PC-9 (cell line): ENCODE measurements at regions not wholly inside any gene's neighbourhood (a gene's known extent, or its start where the extent isn't known, plus 50 kb on each side); places are given as distances from the start of the nearest gene placed in this dataset.

ENCODE experiments used
- BruUV-seq: library from RNA; stranded (reverse); fragments of 400-500 nt; replicated peaks from 2 replicates; lab custom pipeline; 2021; lab: Mats Ljungman, UMichigan
- CTCF ChIA-PET: fragments of 300-600 bp; sonication (Branson Sonifier 250); formaldehyde crosslinking; loops from one replicate; lab custom pipeline; 2022; ENCODE audit warnings: antibody characterized with exemption; lab: Charles Lee
- POLR2A ChIA-PET: fragments of 300-600 bp; sonication (Branson Sonifier 250); formaldehyde crosslinking; loops from one replicate; lab custom pipeline; 2022; ENCODE audit warnings: antibody characterized with exemption; ENCODE audit not compliant: unreplicated experiment; lab: Charles Lee
- DNase-seq, 2 experiments: peaks; one replicate each; pipeline versions ENCODE4 v3.0.0 to v3.0.0-alpha.2; 2015 to 2022; ENCODE audit warnings: mixed read lengths in 1 of 2
- H2AFZ ChIP-seq: fragments of 200-600 bp; sonication (generic); 2 replicates; pipeline ENCODE4 v1.8.1; 2017; ENCODE audit warnings: antibody characterized with exemption
- H3F3A ChIP-seq: fragments of 200-600 bp; sonication (generic); 2 replicates; pipeline ENCODE4 v1.8.1; 2017; ENCODE audit warnings: antibody characterized with exemption, mild to moderate bottlenecking, low read depth; ENCODE audit not compliant: insufficient read depth
- H3K27ac ChIP-seq: fragments of 200-600 bp; sonication (generic); 2 replicates; pipeline ENCODE4 v1.6.1; 2016; ENCODE audit warnings: mixed run types
- H3K27me3 ChIP-seq: fragments of 200-600 bp; sonication (generic); 2 replicates; pipeline ENCODE4 v1.6.1; 2016; ENCODE audit warnings: low read depth, mixed run types; ENCODE audit not compliant: insufficient read depth
- H3K36me3 ChIP-seq: fragments of 200-600 bp; sonication (generic); 2 replicates; pipeline ENCODE4 v1.6.1; 2016; ENCODE audit warnings: low read depth, mixed run types
- H3K4me1 ChIP-seq: fragments of 200-600 bp; sonication (generic); replicated peaks from 2 replicates; pipeline ENCODE4 v1.6.1; 2016; ENCODE audit warnings: mixed run types; ENCODE audit not compliant: insufficient read depth
- H3K4me2 ChIP-seq: fragments of 200-600 bp; sonication (generic); 2 replicates; pipeline ENCODE4 v1.6.1; 2017; ENCODE audit warnings: mixed run types
- H3K4me3 ChIP-seq: fragments of 200-600 bp; sonication (generic); 2 replicates; pipeline ENCODE4 v1.6.1; 2016; ENCODE audit warnings: mixed run types
- H3K79me2 ChIP-seq: fragments of 200-600 bp; sonication (generic); 2 replicates; pipeline ENCODE4 v1.6.1; 2017; ENCODE audit warnings: low read depth, mixed run types
- H3K9me2 ChIP-seq: fragments of 200-600 bp; sonication (generic); 2 replicates; pipeline ENCODE4 v1.8.1; 2017; ENCODE audit warnings: mild to moderate bottlenecking; ENCODE audit not compliant: insufficient read depth
- H3K9me3 ChIP-seq: fragments of 200-600 bp; sonication (generic); 2 replicates; pipeline ENCODE4 v1.8.1; 2016; ENCODE audit warnings: low read depth; ENCODE audit not compliant: insufficient read depth
- H4K20me1 ChIP-seq: fragments of 200-600 bp; sonication (generic); 2 replicates; pipeline ENCODE4 v1.8.1; 2017; ENCODE audit not compliant: insufficient read depth
- EZH2 ChIP-seq: fragments of 200-600 bp; sonication (generic); IDR thresholded peaks from 2 replicates; pipeline ENCODE4 v1.8.0; 2017; ENCODE audit warnings: antibody characterized with exemption, low read depth
- intact Hi-C: fragments of 100-400 bp; cut with micrococcal nuclease; formaldehyde crosslinking; loops from one replicate; pipeline ENCODE4 v1.10.0; 2022; ENCODE audit not compliant: unreplicated experiment
- TF ChIP-seq, protein P1 (sequence below): fragments of 200-600 bp; sonication (generic); conservative IDR thresholded peaks from 2 replicates; pipeline ENCODE4 v1.6.1; 2017; ENCODE audit warnings: mixed run types, antibody characterized with exemption, mild to moderate bottlenecking, moderate library complexity

DNA sequence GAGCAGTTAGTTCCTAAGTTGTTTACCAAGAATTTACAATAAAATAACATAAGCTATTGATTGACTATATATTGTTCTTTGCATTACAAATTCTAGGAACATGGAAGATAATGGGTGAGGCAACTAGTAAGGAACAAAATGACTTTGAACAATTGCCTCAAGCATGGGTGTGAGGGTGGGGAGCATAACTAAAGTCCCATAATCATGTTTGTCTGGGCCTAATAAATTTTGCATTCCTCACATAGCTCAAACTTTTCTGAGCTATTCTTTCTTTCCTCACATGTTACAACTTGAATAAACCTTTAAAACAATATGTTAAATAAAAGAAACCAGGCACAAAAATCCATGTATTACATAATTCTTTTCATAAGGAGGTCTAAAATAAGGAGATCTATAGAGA lies 1066.1 kb downstream of the NR2F1-AS1 start:
- H3K36me3 ChIP-seq, result no peaks in the 10 kb centered on the region
- no peaks in the 10 kb centered on the region for H4K20me1 ChIP-seq
- H3K4me1 ChIP-seq, result no peaks in the 10 kb centered on the region
- H3K79me2 ChIP-seq, result no peaks in the 10 kb centered on the region
- no peak overlapping the region for H3K4me3 ChIP-seq
- ChIA-PET POLR2A (no interaction called here), CTCF (no interaction called here)
- TF ChIP-seq, protein P1, sequence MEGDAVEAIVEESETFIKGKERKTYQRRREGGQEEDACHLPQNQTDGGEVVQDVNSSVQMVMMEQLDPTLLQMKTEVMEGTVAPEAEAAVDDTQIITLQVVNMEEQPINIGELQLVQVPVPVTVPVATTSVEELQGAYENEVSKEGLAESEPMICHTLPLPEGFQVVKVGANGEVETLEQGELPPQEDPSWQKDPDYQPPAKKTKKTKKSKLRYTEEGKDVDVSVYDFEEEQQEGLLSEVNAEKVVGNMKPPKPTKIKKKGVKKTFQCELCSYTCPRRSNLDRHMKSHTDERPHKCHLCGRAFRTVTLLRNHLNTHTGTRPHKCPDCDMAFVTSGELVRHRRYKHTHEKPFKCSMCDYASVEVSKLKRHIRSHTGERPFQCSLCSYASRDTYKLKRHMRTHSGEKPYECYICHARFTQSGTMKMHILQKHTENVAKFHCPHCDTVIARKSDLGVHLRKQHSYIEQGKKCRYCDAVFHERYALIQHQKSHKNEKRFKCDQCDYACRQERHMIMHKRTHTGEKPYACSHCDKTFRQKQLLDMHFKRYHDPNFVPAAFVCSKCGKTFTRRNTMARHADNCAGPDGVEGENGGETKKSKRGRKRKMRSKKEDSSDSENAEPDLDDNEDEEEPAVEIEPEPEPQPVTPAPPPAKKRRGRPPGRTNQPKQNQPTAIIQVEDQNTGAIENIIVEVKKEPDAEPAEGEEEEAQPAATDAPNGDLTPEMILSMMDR, result no peak
- TF ChIP-seq EZH2, result no peak
- DNase-seq, result no peak
- H3K27ac ChIP-seq, result no peak overlapping the region
- H3K9me3 ChIP-seq, result peaks cover 41% of the 10 kb centered on the region
- BruUV-seq, result no TSS peak
- H3K27me3 ChIP-seq, result no peaks in the 10 kb centered on the region
- H3F3A ChIP-seq, result no peaks in the 10 kb centered on the region
- intact Hi-C loops, result no loop called here
- no peaks in the 10 kb centered on the region for H3K9me2 ChIP-seq
- H2AFZ ChIP-seq, result no peak overlapping the region
- H3K4me2 ChIP-seq, result no peak overlapping the region

DNA sequence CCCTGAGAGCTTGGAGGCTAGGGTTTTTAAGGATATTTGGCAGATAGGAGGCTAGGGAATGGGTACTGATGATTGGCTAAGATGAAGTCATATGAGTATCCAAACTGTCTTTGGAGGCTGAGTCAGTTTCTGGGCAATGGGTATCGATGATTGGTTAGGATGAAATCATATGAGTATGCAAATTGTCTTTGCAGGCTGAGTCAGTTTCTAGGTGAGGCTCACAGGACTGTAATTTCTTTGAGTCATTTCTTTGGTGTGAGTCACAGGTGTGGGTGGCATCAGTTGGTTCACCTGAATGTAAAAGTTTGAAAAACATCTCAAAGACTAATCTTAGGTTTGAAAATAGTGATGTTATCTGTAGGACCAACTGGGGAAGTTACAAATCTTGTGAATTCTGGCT lies 1068.0 kb downstream of the NR2F1-AS1 start:
- Histone ChIP-seq H2AFZ (no peak overlapping the region), H3K4me3 (no peak overlapping the region), H3F3A (no peaks in the 10 kb centered on the region), H3K9me3 (peaks cover 34% of the 10 kb centered on the region), H3K27ac (no peak overlapping the region), H3K4me2 (no peak overlapping the region), H3K4me1 (no peaks in the 10 kb centered on the region), H3K9me2 (no peaks in the 10 kb centered on the region), H3K36me3 (no peaks in the 10 kb centered on the region), H3K79me2 (no peaks in the 10 kb centered on the region), H3K27me3 (no peaks in the 10 kb centered on the region), H4K20me1 (no peaks in the 10 kb centered on the region)
- ChIA-PET POLR2A (no interaction called here), CTCF (no interaction called here)
- TF ChIP-seq, protein P1, result no peak
- TF ChIP-seq EZH2, result no peak
- BruUV-seq, result no TSS peak
- DNase-seq, result peak in 1 of 2 experiments; percentile 40
- intact Hi-C loops, result no loop called here

GRCh38 chr5:92508271-92508670 lies 1072.7 kb downstream of the NR2F1-AS1 start:
- no TSS peak for BruUV-seq
- no peak for TF ChIP-seq EZH2
- TF ChIP-seq, protein P1, result no peak
- Histone ChIP-seq H4K20me1 (no peaks in the 10 kb centered on the region), H3K27ac (no peak overlapping the region), H3K4me2 (no peak overlapping the region), H3K9me2 (no peaks in the 10 kb centered on the region), H3K4me1 (no peaks in the 10 kb centered on the region; the same call in 1 of the 2 replicates), H3K79me2 (no peaks in the 10 kb centered on the region), H3K9me3 (peaks cover 19% of the 10 kb centered on the region), H3K36me3 (no peaks in the 10 kb centered on the region), H3K27me3 (no peaks in the 10 kb centered on the region), H2AFZ (no peak overlapping the region), H3K4me3 (no peak overlapping the region), H3F3A (no peaks in the 10 kb centered on the region)
- ChIA-PET CTCF (no interaction called here), POLR2A (no interaction called here)
- no peak for DNase-seq
- intact Hi-C loops, result no loop called here
